Endothelial cell (in vitro differentiated cells): ENCODE measurements at regions not wholly inside any gene's neighbourhood (a gene's known extent, or its start where the extent isn't known, plus 50 kb on each side); places are given as distances from the start of the nearest gene placed in this dataset.
"Not testable (repeated sequence)": the region's sequence is repeated elsewhere in the genome, so short reads cannot be mapped to it uniquely, and the experiment has no call there.

Experiments used
- DNase-seq: peaks from one replicate; pipeline ENCODE4 v3.0.0; 2021; ENCODE audit warnings: low spot score
- H3K27ac Mint-ChIP-seq: one replicate; pipeline ENCODE4 v1.8.0; 2021; ENCODE audit warnings: mixed read lengths, inconsistent platforms; ENCODE audit not compliant: unreplicated experiment
- H3K27me3 Mint-ChIP-seq: one replicate; pipeline ENCODE4 v1.8.0; 2021; ENCODE audit warnings: mild to moderate bottlenecking, moderate library complexity, mixed read lengths, inconsistent platforms; ENCODE audit not compliant: unreplicated experiment
- H3K36me3 Mint-ChIP-seq: one replicate; pipeline ENCODE4 v1.8.0; 2021; ENCODE audit warnings: mild to moderate bottlenecking, low read depth, mixed read lengths, inconsistent platforms; ENCODE audit not compliant: unreplicated experiment
- H3K4me1 Mint-ChIP-seq: one replicate; pipeline ENCODE4 v1.8.0; 2021; ENCODE audit warnings: mild to moderate bottlenecking, mixed read lengths, inconsistent platforms; ENCODE audit not compliant: unreplicated experiment
- H3K4me3 Mint-ChIP-seq: one replicate; pipeline ENCODE4 v1.8.0; 2021; ENCODE audit warnings: mild to moderate bottlenecking, mixed read lengths, inconsistent platforms; ENCODE audit not compliant: unreplicated experiment
- H3K9me3 Mint-ChIP-seq: one replicate; pipeline ENCODE4 v1.8.0; 2021; ENCODE audit warnings: mixed read lengths, inconsistent platforms; ENCODE audit not compliant: unreplicated experiment
- CTCF ChIP-seq: fragments of 200-600 bp; sonication (generic); IDR thresholded peaks from one replicate; pipeline ENCODE4 v1.5.0; 2021; ENCODE audit warnings: antibody characterized with exemption; ENCODE audit not compliant: unreplicated experiment

- H3K9me3 Mint-ChIP-seq, result no peaks in the 10 kb centered on the region
- DNase-seq, result no peak
- peaks cover 11% of the 10 kb centered on the region for H3K4me1 Mint-ChIP-seq
- peaks cover 4% of the 10 kb centered on the region for H3K27me3 Mint-ChIP-seq
- H3K27ac Mint-ChIP-seq, result no peak overlapping the region
- H3K4me3 Mint-ChIP-seq, result no peak overlapping the region
- no peaks in the 10 kb centered on the region for H3K36me3 Mint-ChIP-seq
- TF ChIP-seq CTCF, result no peak
Observed at GRCh38 chrX:54640736-54641135, 110.7 kb downstream of the GNL3L start.

- no peak overlapping the region for H3K4me3 Mint-ChIP-seq
Observed at GRCh38 chrX:54641530-54641929, 111.5 kb downstream of the GNL3L start.

GRCh38 chrX:54647607-54648006, 117.6 kb downstream of the GNL3L start:
- not testable (repeated sequence) for H3K4me3 Mint-ChIP-seq, H3K9me3 Mint-ChIP-seq, H3K27me3 Mint-ChIP-seq, H3K27ac Mint-ChIP-seq, DNase-seq, H3K36me3 Mint-ChIP-seq, H3K4me1 Mint-ChIP-seq

More at GRCh38 chrX:54641530-54641929, 111.5 kb downstream of the GNL3L start:
- peaks cover 8% of the 10 kb centered on the region for H3K4me1 Mint-ChIP-seq
- H3K36me3 Mint-ChIP-seq, result no peaks in the 10 kb centered on the region
- H3K27me3 Mint-ChIP-seq, result peaks cover 4% of the 10 kb centered on the region
- H3K9me3 Mint-ChIP-seq, result no peaks in the 10 kb centered on the region
- H3K27ac Mint-ChIP-seq, result no peak overlapping the region
- TF ChIP-seq CTCF, result no peak
- no peak for DNase-seq

- Mint-ChIP-seq H3K36me3 (no peaks in the 10 kb centered on the region), H3K9me3 (no peaks in the 10 kb centered on the region), H3K27me3 (peaks cover 1% of the 10 kb centered on the region), H3K27ac (no peak overlapping the region), H3K4me1 (no peaks in the 10 kb centered on the region), H3K4me3 (no peak overlapping the region)
- no peak for TF ChIP-seq CTCF
- DNase-seq, result no peak
Observed at GRCh38 chrX:54659547-54659946, 129.5 kb downstream of the GNL3L start.

GRCh38 chrX:54675762-54676161, 122.3 kb downstream of the ITIH6 start:
- no peaks in the 10 kb centered on the region for H3K27me3 Mint-ChIP-seq
- H3K4me1 Mint-ChIP-seq, result no peaks in the 10 kb centered on the region
- no peaks in the 10 kb centered on the region for H3K9me3 Mint-ChIP-seq
- no peak for DNase-seq
- H3K4me3 Mint-ChIP-seq, result no peak overlapping the region
- TF ChIP-seq CTCF, result no peak
- no peaks in the 10 kb centered on the region for H3K36me3 Mint-ChIP-seq
- H3K27ac Mint-ChIP-seq, result no peak overlapping the region

GRCh38 chrX:54695231-54695630, 102.8 kb downstream of the ITIH6 start:
- Mint-ChIP-seq H3K27ac (no peak overlapping the region), H3K4me1 (peaks cover 9% of the 10 kb centered on the region), H3K36me3 (no peaks in the 10 kb centered on the region), H3K27me3 (peaks cover 3% of the 10 kb centered on the region), H3K4me3 (no peak overlapping the region), H3K9me3 (no peaks in the 10 kb centered on the region)
- no peak for TF ChIP-seq CTCF
- DNase-seq, result no peak
